B cell (primary cell): ENCODE measurements at regions not wholly inside any gene's neighbourhood (a gene's known extent, or its start where the extent isn't known, plus 50 kb on each side); places are given as distances from the start of the nearest gene placed in this dataset.

Experiments used
- ATAC-seq: fragments of 200-7000 bp; cut with Tn5 transposase; one replicate; pipeline ENCODE4 v1.10.0; 2021; ENCODE audit warnings: low read depth, mild to moderate bottlenecking, moderate number of reproducible peaks, moderate library complexity
- CTCF ChIA-PET: fragments of 350-600 bp; sonication (Branson Sonifier 250); formaldehyde crosslinking; loops from one replicate; lab custom pipeline; 2021; ENCODE audit warnings: antibody characterized with exemption, inconsistent platforms; lab: Charles Lee
- POLR2A ChIA-PET: fragments of 350-600 bp; sonication (Branson Sonifier 250); formaldehyde crosslinking; loops from one replicate; lab custom pipeline; 2021; ENCODE audit warnings: antibody characterized with exemption; lab: Charles Lee
- DNase-seq: peaks from one replicate; pipeline ENCODE4 v3.0.0; 2013
- H2AFZ ChIP-seq: 2 replicates; pipeline ENCODE4 v1.6.1; 2012; ENCODE audit warnings: mild to moderate bottlenecking, low read depth, low read length; ENCODE audit not compliant: insufficient read depth, poor library complexity, severe bottlenecking
- H3K27ac ChIP-seq, 2 donors: 1 replicate in 1 of 2; 2 replicates in 1 of 2; pipeline ENCODE4 v1.5.1; 2012 to 2013; ENCODE audit warnings: low read length in 2 of 2, mild to moderate bottlenecking in 2 of 2, moderate library complexity in 1 of 2
- H3K27me3 ChIP-seq, 4 experiments: fragments of 200-600 bp in 1 of 4; sonication (generic) in 1 of 4; replicated peaks in 1 of 4; 1 replicate in 2 of 4; 2 replicates in 2 of 4; pipeline versions ENCODE4 v1.6.1 to v1.7.0; 2013 to 2016; ENCODE audit warnings: low read length in 3 of 4, mild to moderate bottlenecking in 2 of 4, mixed read lengths in 1 of 4, moderate library complexity in 1 of 4; ENCODE audit not compliant: insufficient read depth in 4 of 4, control insufficient read depth in 3 of 4; ENCODE audit errors: control extremely low read depth in 1 of 4
- H3K36me3 ChIP-seq, 2 experiments: replicated peaks in 1 of 2; 1 replicate in 1 of 2; 2 replicates in 1 of 2; pipeline versions ENCODE4 v1.6.1 to v1.7.1; 2013; ENCODE audit warnings: low read length in 1 of 2; ENCODE audit not compliant: insufficient read depth in 2 of 2, control insufficient read depth in 1 of 2; ENCODE audit errors: control extremely low read depth in 1 of 2, extremely low read depth in 1 of 2
- H3K4me1 ChIP-seq, 2 donors: fragments of 200-600 bp in 1 of 2; sonication (generic) in 1 of 2; 1 replicate in 1 of 2; 2 replicates in 1 of 2; pipeline versions ENCODE4 v1.5.1 to v1.6.1; 2013 to 2017; ENCODE audit warnings: low read length in 2 of 2; ENCODE audit not compliant: control insufficient read depth in 2 of 2, insufficient read depth in 2 of 2
- H3K4me2 ChIP-seq: replicated peaks from 2 replicates; pipeline ENCODE3; 2012; ENCODE audit warnings: mild to moderate bottlenecking, low read depth, low read length; ENCODE audit not compliant: poor library complexity, severe bottlenecking
- H3K4me3 ChIP-seq, 5 experiments: fragments of 200-600 bp in 1 of 5; sonication (generic) in 1 of 5; 1 replicate in 3 of 5; 2 replicates in 2 of 5; pipeline versions ENCODE4 v1.5.1 to v1.7.0; 2011 to 2016; ENCODE audit warnings: low read length in 4 of 5, mild to moderate bottlenecking in 4 of 5, low read depth in 2 of 5, control low read depth in 1 of 5, moderate library complexity in 1 of 5; ENCODE audit not compliant: insufficient read depth in 1 of 5; ENCODE audit errors: control extremely low read depth in 1 of 5, extremely low read depth in 1 of 5
- H3K79me2 ChIP-seq: fragments of 200-600 bp; sonication (generic); one replicate; pipeline ENCODE4 v1.6.0; 2016; ENCODE audit warnings: low read length; ENCODE audit not compliant: control insufficient read depth, insufficient read depth
- H3K9ac ChIP-seq: fragments of 200-600 bp; sonication (generic); 2 replicates; pipeline ENCODE4 v1.6.1; 2017; ENCODE audit warnings: mild to moderate bottlenecking, low read length, moderate library complexity
- H3K9me3 ChIP-seq, 3 donors: one replicate each; pipeline versions ENCODE4 v1.6.1 to v1.7.1; 2013; ENCODE audit warnings: low read length in 2 of 3; ENCODE audit not compliant: control insufficient read depth in 2 of 3, insufficient read depth in 1 of 3; ENCODE audit errors: control extremely low read depth in 1 of 3
- H4K20me1 ChIP-seq: 2 replicates; pipeline ENCODE4 v1.6.0; 2012; ENCODE audit warnings: mild to moderate bottlenecking, low read length; ENCODE audit not compliant: insufficient read depth, control insufficient read depth, poor library complexity, severe bottlenecking
- H3K27ac Mint-ChIP-seq: one replicate; pipeline ENCODE4 v1.8.0; 2021; ENCODE audit warnings: mixed read lengths
- H3K27me3 Mint-ChIP-seq: one replicate; pipeline ENCODE4 v1.8.0; 2021; ENCODE audit warnings: mixed read lengths
- H3K4me1 Mint-ChIP-seq: one replicate; pipeline ENCODE4 v1.8.0; 2021; ENCODE audit warnings: mixed read lengths
- H3K4me3 Mint-ChIP-seq: one replicate; pipeline ENCODE4 v1.8.0; 2021; ENCODE audit warnings: mixed read lengths
- H3K9me3 Mint-ChIP-seq: one replicate; pipeline ENCODE4 v1.8.0; 2022; ENCODE audit warnings: mixed read lengths; ENCODE audit not compliant: insufficient read depth
- EZH2 ChIP-seq: IDR thresholded peaks from 2 replicates; pipeline ENCODE4 v1.6.1; 2012; ENCODE audit warnings: borderline replicate concordance, low read depth, mild to moderate bottlenecking, moderate library complexity, low read length; ENCODE audit not compliant: insufficient read depth, poor library complexity, severe bottlenecking
- WGBS: methylation state at CpG from one replicate; pipeline ENCODE4 v1.1.5; 2013; ENCODE audit warnings: missing lambda C conversion rate; ENCODE audit not compliant: insufficient coverage; 5-methylcytosine and 5-hydroxymethylcytosine counted together
- intact Hi-C: fragments of 100-400 bp; cut with micrococcal nuclease; formaldehyde crosslinking; loops from one replicate; pipeline ENCODE4 v1.10.0; 2022
- TF ChIP-seq, protein P1 (sequence below): fragments of 200-600 bp; IDR thresholded peaks from one replicate; pipeline ENCODE4 v1.8.0; 2022; ENCODE audit warnings: antibody characterized with exemption, mild to moderate bottlenecking

DNA sequence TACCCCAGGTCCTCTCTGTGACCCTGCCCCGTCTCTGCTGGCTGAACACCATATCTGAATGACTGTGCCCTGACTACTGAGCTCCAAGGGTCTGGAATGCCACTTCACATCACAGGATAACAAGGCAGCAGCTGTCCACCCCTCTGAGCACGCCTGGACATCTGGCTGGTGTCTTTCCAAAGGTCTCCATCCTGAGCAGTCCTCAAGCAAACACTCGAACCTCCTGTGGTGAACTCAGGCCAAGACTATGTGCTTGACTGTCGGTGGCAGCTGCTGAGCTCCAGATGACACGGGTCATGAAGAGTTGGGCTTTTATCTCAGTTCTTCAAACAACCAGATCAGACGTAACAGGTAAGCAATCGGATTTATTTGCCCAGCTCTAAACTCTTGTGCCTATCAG, 117.2 kb upstream of the BCL2L14 start:
- Histone ChIP-seq H3K4me2 (no peak overlapping the region), H3K4me3 (no peak overlapping the region), H3K79me2 (no peaks in the 10 kb centered on the region), H3K27me3 (peaks cover 0 to 4% (median 0%) of the 10 kb centered on the region in 4 experiments), H3K36me3 (no peaks in the 10 kb centered on the region), H3K27ac (no peak overlapping the region), H4K20me1 (no peaks in the 10 kb centered on the region), H2AFZ (no peak overlapping the region), H3K4me1 (no peaks in the 10 kb centered on the region), H3K9ac (no peak overlapping the region), H3K9me3 (no peaks in the 10 kb centered on the region)
- H3K4me1 Mint-ChIP-seq: no peaks in the 10 kb centered on the region
- no peak for TF ChIP-seq EZH2
- TF ChIP-seq, protein P1, sequence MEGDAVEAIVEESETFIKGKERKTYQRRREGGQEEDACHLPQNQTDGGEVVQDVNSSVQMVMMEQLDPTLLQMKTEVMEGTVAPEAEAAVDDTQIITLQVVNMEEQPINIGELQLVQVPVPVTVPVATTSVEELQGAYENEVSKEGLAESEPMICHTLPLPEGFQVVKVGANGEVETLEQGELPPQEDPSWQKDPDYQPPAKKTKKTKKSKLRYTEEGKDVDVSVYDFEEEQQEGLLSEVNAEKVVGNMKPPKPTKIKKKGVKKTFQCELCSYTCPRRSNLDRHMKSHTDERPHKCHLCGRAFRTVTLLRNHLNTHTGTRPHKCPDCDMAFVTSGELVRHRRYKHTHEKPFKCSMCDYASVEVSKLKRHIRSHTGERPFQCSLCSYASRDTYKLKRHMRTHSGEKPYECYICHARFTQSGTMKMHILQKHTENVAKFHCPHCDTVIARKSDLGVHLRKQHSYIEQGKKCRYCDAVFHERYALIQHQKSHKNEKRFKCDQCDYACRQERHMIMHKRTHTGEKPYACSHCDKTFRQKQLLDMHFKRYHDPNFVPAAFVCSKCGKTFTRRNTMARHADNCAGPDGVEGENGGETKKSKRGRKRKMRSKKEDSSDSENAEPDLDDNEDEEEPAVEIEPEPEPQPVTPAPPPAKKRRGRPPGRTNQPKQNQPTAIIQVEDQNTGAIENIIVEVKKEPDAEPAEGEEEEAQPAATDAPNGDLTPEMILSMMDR: no peak
- peaks cover 25% of the 10 kb centered on the region for H3K27me3 Mint-ChIP-seq
- ATAC-seq (no peak), DNase-seq (no peak)
- POLR2A ChIA-PET: no interaction called here
- 84% methylated on average over 6 of the region's 7 CpGs for WGBS
- H3K9me3 Mint-ChIP-seq: no peaks in the 10 kb centered on the region
- intact Hi-C loops: no loop called here
- H3K4me3 Mint-ChIP-seq: no peak overlapping the region
- CTCF ChIA-PET: no interaction called here
- H3K27ac Mint-ChIP-seq: no peak overlapping the region

- CTCF ChIA-PET: no interaction called here
- Mint-ChIP-seq H3K4me1 (no peaks in the 10 kb centered on the region), H3K27ac (no peak overlapping the region), H3K4me3 (no peak overlapping the region), H3K27me3 (peaks cover 22% of the 10 kb centered on the region), H3K9me3 (no peaks in the 10 kb centered on the region)
- no peaks in the 10 kb centered on the region for H4K20me1 ChIP-seq
- H3K4me3 ChIP-seq: no peak overlapping the region
- H3K27ac ChIP-seq: no peak overlapping the region
- no peaks in the 10 kb centered on the region for H3K36me3 ChIP-seq
- no peak overlapping the region for H3K4me2 ChIP-seq
- TF ChIP-seq EZH2: no peak
- TF ChIP-seq, protein P1: no peak
- intact Hi-C loops: no loop called here
- WGBS: no CpG with 5 or more reads among the region's 2 CpGs
- no peak overlapping the region for H3K9ac ChIP-seq
- no peaks in the 10 kb centered on the region for H3K79me2 ChIP-seq
- no peak overlapping the region for H2AFZ ChIP-seq
- H3K9me3 ChIP-seq: no peaks in the 10 kb centered on the region
- POLR2A ChIA-PET: no interaction called here
- DNase-seq: no peak
- peaks cover 0 to 4% (median 0%) of the 10 kb centered on the region in 4 experiments for H3K27me3 ChIP-seq
- no peak for ATAC-seq
- H3K4me1 ChIP-seq: no peaks in the 10 kb centered on the region
Measured at GRCh38 chr12:11954181-11954580, 116.6 kb upstream of the BCL2L14 start.
